NCI-H187 (cell line): ENCODE measurements at regions not wholly inside any gene's neighbourhood (a gene's known extent, or its start where the extent isn't known, plus 50 kb on each side); places are given as distances from the start of the nearest gene placed in this dataset.
"Not testable (repeated sequence)": the region's sequence is repeated elsewhere in the genome, so short reads cannot be mapped to it uniquely, and the experiment has no call there.

Source experiments
- DNase-seq, 2 experiments: peaks; one replicate each; lab custom pipeline; 2025; lab: John Stamatoyannopoulos, UW

DNA sequence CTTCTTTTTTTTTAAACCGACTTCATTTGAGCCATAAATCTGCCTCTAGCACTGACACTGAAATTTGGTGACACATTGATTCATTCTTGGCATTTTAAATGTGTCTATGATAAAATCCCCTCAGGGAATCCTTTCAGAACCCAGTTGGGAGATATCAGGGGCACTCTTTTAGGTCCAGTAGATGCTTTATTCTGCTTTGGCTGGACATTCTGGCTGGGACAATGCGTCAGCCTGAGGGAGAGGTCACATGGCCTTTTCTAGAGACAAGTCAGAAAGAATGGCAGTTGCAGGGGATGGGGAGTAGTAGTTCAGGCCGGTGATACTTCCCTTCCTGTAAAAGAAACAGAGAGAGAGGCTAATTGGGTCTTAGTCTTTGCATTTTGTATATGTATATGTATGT, 63.1 kb downstream of the TRIM43 start:
- not testable (repeated sequence) for DNase-seq

DNA sequence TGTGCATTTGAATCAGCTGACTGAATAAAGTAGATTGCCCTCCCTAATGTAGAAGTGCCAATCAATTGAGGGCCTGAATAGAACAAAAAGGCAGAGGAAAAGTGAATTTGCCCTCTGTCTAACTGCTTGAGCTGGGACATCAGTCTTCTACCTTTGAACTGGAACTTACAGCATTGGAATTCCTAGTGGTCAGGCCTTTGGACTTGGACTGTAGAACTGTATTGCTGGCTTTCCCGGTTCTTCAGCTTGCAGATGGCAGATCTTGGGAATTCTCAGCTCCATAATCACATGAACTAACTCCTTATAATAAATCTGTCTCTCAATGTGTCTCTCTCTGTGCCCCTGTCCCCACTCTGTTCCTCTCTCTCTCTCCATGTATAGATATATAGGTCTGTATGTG, 64.8 kb downstream of the TRIM43 start:
- not testable (repeated sequence) for DNase-seq

DNA sequence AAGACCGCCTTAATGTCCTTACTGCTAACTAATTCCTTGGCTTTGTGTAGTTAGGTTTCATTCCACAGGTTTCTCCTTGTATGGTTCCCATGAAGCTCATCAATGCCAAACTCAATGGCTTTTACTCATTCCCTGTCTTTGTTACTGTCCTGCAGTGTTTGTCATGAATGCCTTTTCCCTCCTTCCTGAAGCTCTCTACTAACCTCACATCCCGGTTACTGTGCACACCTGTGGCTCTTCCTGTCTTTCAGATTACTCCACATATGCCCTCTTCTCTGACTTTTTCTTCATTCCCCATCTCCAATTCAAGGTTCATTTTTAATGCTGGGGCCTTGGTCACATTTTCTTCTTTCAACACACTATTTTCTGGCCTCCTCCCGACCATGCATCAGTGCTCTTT, 66.1 kb downstream of the TRIM43 start:
- DNase-seq: not testable (repeated sequence)

DNA sequence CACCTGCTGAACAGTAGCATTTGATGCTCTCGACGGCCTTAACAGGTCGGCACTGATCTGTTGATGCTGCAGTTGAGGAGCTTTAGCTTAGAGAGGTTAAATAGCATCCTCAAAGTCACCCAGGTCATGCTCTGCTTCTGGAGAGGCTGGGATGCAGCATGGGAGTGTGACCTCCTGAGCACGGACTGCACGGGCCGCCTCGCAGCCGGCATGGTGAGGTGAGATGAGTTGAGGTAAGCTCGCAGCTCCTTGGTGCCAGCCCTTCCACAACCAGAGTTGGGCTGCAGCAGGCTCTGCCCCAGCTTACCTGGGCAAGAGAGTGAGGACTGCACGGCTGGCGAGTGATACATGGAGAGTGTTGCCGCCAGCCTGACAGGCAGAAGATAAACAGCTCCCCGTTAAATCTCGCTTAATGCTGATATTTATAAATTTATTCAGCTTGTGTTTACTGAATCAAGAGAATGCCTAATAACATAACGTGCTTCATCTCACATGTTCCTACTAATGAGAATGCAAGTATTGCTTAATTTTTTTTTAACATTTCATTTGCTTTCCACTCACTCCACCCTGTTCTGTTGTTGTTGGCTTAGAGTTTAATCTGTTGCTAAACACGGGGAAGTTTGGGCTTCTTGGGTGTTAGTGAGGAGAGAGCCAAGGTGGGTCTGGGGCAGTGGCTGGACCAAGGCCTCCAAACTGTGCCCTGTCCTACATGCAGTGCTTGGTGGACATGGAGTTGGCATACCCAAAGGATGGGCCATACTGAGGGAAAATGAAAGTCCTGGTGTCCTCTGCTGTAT, 69.2 kb downstream of the TRIM43 start:
- not testable (repeated sequence) for DNase-seq

DNA sequence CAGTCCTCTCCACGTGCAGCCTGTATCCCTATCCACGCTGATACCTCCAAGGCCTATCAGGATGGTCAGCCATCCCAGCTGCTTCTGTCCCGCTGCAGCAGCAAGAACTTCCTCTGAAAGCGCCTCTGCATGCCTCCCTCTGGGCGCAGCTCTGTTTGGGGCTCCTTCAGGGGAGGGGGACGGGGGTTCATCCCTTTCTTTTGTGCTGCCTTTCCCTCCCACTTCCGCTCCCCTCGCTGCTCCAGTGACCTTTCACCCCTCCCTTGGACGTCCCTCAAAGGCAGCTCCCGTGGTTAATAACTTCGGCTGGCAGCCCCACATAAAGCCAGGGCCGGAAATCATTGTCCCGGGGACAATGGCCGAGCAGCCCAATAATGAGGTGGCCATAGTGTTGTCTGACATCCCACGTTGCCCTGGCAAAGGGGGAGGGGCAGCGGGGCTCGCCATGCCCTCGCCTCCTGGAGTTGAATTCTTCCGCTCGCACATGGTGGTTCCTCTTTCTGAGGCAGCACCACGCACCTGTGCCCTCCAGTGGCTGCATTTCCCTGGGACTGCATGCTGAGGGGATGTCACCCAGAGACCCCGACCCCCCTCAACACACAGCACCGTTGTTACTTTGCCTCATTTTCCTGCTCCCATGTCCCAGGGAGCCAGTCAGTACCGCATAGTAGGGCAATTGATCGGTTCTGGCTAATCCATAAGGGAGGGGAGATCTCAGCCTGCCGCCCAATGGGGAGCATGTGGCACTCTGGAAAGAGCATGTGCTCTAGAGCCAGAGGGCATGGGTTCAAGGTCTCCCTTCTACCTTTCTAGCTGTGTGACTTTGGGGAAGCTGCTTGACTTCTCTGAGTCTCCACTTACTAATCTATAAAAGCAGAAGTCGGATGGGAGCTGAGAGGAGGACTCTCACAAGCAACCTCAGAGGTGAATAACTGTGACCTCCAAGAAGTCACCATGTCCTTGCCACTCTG, 72.0 kb downstream of the TRIM43 start:
- not testable (repeated sequence) for DNase-seq

DNA sequence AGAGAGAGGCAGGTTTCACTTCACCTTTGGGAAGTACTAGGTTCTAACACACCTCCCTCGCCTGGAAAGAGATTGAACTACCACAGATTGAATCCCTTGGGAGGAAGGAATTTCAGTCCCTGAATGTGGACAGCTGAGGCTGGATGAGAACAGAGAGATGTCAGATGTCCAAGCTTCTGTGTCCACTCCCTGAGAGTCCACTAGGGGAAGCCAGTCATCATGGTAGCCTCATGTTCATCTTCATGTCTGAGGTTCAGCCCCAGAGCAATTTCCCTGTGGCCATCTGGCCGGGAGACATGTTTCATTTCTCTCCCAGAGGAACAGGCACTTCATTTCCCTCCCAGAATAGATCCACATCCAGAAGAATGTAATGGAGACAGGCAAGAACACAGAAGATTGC, 74.8 kb downstream of the TRIM43 start:
- not testable (repeated sequence) for DNase-seq

DNA sequence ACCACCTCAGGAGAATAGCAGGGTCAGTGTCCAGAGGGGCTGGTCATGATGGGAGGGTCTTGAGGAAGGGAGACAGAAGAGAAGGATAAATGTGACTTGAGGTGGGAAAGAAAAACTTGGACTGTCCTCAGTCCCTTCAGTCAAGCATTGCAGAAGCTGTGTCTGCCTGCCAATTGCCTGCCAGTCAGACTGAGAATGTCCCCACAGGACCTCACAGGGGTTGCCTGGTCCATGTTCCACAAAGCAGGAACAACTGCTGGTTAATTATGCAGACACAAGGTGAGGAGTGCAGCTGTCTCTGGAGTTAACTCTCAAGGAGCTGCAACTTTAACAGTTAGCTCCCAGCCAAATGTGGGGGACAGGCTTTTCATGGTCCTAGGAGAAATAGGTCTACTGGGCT, 75.7 kb downstream of the TRIM43 start:
- no peak for DNase-seq

DNA sequence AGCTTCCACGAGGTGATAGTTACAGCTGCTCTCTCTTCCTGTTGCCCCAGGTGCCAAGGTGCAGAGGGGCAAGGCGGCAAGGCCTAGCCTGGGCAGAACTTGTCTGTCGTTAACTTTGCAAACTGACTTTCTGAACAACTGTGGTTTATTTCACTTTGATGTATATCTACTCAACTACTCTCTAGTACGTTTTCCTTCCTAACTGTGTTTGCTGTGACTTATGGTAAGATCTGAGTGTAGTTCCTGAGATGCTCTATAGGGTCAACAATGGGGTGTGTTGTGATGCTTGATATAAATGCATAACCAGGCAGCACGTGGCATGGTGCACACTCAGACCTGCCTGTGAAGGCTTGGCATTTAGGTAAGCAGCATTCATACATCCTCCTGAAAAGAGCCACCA, 77.1 kb downstream of the TRIM43 start:
- not testable (repeated sequence) for DNase-seq

DNA sequence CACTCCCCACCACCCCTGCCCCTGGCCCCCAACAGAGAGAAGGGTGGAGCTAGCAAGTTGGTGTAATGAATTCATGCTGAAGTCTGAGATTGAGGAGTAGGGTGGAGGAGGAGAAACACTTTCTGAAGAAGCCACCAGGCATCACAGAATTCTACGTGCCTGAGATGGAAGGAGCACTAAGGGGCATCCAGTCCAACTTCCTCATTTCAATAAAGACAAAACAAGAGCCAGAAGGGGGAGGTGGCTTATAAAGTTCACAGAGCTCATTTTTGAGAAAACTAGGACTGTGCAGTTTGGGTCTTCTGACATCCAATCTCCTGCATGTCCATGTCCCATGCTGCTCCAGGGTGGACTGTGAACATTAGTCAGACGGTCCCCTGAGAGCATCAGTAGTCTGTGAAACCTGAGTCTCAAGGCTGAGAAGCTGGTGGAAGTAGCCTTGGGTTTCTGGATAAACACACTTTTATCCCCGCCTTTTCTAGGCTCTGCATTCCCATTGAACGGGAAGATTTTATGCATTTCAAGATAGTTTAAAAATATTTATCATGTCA, 77.7 kb downstream of the TRIM43 start:
- no peak for DNase-seq

DNA sequence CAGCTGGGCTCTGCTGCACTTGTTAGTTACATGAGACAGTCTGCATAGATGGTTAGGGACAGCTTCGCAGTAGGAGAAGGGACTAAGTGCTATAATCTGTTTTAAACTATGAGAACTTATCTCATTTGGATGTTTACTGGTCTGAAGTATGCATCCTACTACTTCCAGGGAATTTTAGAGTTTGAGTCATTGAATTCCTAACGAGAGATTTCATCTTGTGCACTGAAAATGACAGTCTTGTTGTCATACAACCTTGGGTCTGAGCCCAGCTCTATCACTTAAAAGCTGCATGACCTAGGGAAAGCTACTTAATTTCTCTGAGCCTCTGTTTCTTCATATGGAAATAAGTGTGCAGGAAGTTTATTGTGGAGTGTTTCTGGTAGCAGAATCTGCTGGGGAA, 78.4 kb downstream of the TRIM43 start:
- no peak for DNase-seq

DNA sequence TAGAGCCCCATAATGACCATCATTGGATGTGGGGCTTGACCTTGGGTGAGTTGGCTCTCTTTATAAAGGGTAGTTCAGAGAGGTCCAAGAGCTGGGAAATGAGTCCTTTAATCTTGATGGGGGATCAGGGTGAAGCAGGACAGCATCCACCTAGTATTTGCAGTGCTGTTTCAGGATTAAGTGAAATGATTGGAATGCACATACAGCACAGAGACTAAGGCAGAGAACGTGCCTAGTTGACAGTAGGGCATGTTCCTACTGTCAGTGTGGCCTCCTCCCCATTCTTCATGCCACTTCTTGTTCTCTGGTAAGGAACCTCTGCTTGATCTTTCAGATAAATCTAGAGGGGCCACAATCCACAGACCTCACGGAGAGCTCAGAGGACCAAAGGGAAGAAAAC, 78.9 kb downstream of the TRIM43 start:
- DNase-seq: no peak

DNA sequence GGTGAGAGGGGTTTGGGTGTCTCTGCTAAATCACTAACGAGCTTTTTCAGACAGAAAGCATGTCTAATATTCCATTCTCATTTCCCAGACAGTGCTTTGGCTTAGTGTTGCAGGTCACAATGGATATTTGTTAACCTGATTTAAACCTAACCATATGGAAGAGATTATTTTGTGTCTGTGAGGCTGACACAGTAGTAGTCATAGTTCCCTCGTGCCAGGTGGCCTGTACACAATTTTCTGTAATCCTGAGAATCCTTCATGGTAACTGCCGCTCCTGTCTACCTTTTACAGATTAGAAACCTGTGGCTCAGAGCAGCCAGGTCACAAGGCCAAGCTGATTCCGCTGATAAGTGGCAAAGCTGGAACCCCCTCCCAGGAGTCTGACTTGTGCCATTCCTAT, 79.4 kb downstream of the TRIM43 start:
- not testable (repeated sequence) for DNase-seq

DNA sequence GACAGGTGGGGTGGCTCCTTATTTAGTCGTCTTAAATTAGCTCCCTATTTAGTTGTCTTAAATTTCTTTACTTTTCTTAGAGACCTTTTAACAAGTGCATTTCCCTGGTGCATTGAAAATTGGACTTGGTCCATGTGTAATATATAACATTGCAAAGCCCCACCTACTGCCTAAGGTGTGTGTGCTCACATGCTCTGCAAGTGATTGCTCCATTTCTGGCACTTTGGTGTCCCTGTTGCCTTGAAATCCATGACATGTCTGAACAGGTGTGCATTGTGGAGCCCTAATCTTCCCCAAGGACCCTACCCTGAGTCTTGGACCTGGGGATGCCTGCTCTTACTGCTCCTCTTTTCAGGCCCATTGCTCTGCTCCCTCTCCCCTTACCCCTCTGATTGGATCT, 80.2 kb downstream of the TRIM43 start:
- not testable (repeated sequence) for DNase-seq

DNA sequence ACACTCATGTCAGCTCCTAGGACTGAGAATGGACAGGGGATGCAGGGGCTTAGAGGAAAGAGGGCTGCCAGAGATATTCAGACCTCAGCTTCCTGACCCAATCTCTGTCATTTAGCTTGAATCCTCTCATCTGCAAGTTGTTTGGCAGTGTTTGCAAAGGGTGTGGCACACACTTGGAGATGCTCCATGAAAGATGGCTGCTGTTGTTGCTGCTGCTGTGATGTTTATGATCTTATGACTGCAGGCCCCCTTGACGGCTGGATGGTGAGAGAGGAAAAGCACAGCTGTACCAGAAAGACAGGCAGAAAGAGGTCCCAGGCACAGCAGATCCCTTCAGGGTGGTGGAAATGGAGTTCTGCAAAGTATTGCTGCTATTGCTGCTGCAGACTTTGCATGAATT, 80.7 kb downstream of the TRIM43 start:
- not testable (repeated sequence) for DNase-seq

DNA sequence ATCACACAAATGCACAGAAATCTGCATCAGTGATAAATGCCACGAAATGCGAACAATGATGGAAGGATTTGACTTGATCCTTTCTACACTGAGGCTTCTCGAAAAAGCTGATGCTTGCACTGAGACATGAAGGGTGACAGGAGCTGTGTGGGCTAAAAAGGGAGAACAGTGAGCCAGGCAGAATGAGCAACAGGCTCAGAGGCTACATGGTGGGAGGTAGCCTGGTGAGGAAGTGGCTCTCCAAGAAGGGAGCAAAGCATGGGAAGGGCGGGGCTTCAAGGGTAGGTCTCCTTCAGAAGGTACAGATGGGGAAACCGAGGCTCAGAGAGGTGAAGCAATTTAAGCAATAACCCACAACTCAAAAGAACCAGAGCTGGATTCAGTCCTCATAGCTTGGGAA, 82.4 kb downstream of the TRIM43 start:
- no peak for DNase-seq

DNA sequence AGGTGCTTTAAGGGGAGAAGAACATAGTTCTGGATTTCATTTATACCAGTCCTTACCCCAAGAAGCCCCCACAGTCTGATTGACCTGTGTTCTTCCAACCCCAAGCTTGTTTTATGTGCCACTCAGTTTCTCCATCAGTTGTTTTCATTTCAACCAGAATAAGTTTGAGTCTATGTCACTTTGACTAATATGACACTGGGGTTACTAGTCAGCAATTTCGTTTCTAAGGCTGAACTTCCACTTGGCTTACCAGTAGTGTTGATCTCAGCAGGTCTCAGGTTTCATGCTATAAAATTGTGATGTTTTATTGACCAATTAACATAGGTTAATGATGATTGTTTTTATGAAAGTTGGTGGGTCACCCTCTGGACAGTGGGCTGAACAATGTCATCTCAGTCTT, 84.8 kb downstream of the TRIM43 start:
- not testable (repeated sequence) for DNase-seq

DNA sequence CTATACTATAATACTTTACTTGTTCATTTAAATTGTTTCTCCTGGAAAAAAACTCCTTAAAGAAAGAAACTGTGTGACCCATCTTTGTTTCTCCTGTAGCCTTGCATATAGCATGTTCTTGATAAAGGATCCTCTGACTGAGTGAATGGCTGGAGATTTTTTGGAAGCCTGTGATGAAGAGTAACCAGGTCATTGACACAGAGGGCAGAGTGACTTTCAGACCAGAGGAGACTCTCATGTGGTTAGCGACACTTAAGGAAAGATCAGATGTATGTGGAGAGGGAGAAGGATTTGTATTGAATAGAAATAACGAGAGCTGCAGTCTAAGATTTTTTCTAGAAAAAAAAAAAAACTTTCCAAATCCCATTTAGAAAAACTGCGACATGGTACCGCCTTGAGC, 85.5 kb downstream of the TRIM43 start:
- DNase-seq: no peak

DNA sequence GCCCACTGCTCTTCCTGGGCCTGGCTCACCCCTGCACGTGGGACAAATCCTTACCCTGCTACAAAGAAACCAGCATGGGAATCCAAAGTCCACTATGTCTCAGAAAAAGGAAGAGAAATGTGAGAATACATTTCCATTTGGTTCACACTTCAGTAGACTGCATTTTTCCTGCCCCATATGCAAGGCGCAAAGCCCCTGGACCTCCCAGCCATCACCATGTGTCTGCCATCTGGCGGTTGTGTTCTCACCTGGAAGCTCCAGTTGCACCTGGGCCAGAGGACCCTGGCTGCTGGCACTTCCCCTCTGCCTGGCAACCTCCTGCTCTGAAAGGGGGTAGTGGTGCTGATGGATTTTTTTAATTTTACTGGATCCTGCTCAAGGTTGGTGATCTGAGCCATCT, 86.0 kb downstream of the TRIM43 start:
- DNase-seq: not testable (repeated sequence)

DNA sequence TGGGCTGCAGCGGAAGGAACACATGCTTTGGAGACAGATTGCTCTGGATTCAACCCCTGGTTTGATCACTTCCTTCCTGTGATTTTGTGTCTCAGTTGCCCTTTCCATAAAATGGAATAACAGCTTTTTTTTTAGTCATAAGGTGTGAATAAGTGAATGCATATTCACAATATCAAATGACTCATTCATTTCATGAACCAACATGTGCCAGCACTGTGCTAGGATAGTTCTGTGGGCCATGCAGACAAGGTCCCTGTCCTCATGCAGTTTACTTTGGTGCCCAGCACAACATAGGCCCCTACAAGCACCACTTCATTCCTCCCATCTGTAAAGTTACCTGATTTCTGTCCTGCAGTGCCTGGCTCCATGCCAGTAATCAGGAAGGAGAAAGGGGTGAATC, 89.4 kb downstream of the TRIM43 start:
- DNase-seq: not testable (repeated sequence)

DNA sequence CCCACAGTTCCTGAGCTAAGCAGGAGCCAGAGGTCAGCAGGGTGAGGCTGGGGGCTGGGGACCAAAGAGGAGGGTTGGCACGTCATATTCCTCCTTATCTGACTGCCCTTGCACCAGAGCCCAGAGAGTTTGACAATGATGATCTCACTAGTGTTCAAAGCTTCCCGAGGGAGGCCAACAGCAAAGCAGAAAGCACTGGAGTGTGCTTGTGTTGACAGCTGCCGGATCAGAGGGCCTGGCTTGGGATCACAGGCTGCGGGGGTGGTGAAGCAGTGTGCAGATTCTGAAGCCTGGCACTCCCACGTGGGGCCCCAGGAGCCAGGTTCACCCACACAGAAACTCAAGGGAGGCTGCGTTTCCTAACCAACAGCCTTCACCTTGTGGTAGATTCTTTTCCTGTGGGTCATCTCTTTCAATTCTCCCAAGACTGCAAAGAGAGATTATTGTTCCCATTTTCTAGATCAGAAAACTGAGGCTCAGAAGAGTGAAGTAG, 89.8 kb downstream of the TRIM43 start:
- not testable (repeated sequence) for DNase-seq

DNA sequence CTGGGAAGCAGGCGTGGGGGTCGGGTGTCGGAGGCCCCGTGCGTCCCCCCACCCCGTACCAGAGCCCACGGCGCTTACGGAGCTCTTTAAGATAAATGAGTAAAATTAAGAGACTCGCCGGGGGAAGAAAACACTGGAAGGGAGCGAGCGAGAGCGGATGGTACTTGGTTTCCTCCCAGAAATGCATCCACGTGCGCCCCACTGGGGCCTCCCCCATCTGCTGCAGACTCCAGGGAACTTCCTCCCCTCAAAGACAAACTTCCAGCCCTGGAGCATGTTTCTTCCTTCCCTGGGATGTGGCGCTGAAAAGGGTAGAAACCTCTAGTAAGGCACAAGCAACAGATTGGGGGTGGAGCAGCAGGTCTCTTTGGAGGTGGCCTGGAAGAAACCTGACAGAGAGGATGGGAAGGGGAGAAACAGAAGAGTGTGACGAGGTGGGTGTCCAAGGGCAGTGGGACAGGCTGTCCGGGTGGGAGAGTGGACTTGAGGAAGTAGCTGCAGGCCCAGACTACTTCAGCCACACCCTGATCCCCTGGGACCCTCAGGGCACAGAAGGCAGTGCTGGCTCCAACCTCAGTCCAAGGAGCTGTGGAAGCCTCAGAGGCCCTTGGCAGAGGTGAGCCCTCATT, 91.2 kb downstream of the TRIM43 start:
- DNase-seq: not testable (repeated sequence)

DNA sequence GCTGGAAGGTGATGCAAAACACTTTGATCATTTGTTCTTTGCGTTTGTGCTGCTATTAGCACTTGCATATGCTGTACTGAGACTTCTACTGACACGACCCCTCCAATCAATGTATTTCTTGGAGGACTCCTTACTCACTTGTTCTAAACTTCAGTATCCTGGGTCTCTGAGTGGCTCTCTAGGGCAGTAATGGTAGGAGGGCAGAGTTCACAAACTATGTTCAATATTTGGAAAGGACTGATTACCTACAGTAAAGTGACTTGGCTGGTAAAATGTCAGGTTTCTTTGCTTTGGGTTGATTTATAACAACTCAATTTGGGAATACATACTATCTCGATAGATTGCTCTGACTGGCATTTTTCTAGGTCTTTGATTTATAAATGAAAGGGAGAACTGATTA, 93.7 kb downstream of the TRIM43 start:
- DNase-seq: no peak
